ENCODE measurements at regions not wholly inside any gene's neighbourhood (a gene's known extent, or its start where the extent isn't known, plus 50 kb on each side); places are given as distances from the start of the nearest gene placed in this dataset.
"Not testable (repeated sequence)": the region's sequence is repeated elsewhere in the genome, so short reads cannot be mapped to it uniquely, and the experiment has no call there.

GRCh38 chr3:6264036-6264435 is 596.9 kb upstream of the GRM7 start:
- no peak for DNase-seq (ENCODE audit: low read depth in 2 of 2)

DNA sequence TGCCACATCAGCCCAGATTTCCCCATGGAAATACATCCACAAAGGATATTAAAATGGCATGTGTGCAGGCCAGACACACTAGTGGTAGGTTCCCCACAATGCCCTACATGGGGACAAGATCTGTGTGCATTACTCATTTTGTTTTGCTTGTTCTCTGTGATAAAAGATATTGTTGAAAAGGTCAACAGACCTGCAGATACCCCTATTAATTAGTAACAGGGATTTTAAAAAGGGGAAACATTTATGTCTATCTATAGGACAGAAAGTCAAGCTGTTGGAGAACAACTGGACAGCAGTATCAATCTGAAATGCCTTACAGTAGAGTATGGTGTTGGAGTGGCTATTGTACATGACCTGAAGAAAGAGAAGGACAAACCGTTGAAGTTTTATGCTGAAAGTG is 596.0 kb upstream of the GRM7 start:
- no peak for DNase-seq (ENCODE audit: low read depth in 2 of 2)

GRCh38 chr3:6266135-6266534 is 594.8 kb upstream of the GRM7 start:
- no peak for DNase-seq (ENCODE audit: low read depth in 2 of 2)

- no peak for DNase-seq (ENCODE audit: low read depth in 2 of 2)
Measured at GRCh38 chr3:6273878-6274277, 587.0 kb upstream of the GRM7 start.

DNA sequence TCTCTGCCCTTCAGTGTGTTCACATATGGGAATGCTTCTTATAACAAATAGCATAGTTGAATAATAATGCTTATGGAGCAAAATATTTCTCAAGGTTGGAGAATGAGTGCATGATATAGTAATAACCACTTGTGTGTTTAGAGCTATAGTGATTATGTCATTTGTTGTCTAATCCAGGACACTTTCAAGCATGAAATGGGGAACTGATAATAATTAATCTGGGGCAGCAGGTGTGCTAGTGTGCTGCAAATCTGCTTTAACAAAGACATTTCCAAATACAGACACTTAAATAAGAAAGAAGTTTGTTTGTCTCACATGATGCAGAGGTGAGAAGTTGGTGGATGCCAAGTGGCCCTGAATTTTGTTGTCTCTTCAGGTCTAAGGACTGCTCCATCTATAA is 579.3 kb upstream of the GRM7 start:
- no peak for DNase-seq (ENCODE audit: low read depth in 2 of 2)

- no peak for DNase-seq (ENCODE audit: low read depth in 2 of 2)
Measured at GRCh38 chr3:6282918-6283317, 578.0 kb upstream of the GRM7 start.

GRCh38 chr3:6287088-6287875 is 573.6 kb upstream of the GRM7 start:
- no peak for DNase-seq (ENCODE audit: low read depth in 2 of 2)

GRCh38 chr3:6301626-6302025 is 559.3 kb upstream of the GRM7 start:
- DNase-seq (ENCODE audit: low read depth in 2 of 2) = no peak

- no peak for DNase-seq (ENCODE audit: low read depth in 2 of 2)
Measured at GRCh38 chr3:6315906-6316305, 545.0 kb upstream of the GRM7 start.

DNA sequence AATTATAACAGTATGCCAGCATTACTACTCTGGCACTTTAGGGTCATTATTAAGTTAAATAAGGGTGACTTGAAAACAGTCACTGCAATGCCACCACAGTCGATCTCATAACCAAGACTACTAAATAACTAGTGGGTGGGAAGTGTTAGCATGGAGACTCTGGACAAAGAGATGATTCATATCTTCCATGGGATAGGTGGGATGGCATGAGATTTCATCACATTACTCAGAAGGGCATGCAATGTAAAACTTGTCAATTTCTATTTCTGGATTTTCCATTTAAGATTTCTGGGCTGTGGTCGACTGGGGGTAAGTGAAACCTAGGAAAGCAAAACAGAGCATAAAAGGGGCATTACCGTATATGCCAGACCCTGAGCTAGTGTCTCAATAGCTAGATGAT is 538.9 kb upstream of the GRM7 start:
- no peak for DNase-seq (ENCODE audit: low read depth in 2 of 2)

DNA sequence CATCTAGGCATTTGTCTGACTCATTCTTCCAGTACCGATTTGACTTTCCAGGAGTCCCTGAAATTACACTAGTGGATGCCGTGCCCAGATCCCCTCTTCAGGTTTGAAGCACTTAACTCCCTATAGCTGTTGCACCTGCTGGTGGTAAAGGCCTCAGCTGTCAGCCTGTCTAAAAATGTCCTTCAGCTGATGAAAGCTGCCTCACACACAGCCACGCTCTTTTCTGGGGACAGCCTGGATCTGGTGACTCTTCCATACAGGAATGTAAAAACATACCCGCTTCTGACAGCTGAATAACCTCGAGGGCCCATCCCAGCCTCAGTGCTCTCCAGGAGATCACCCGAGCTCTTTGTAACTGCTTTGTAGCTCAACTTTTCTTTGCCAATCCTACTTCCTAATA is 534.1 kb upstream of the GRM7 start:
- no peak for DNase-seq (ENCODE audit: low read depth in 2 of 2)

- DNase-seq (ENCODE audit: low read depth in 2 of 2) = not testable (repeated sequence)
Measured at GRCh38 chr3:6340980-6341325, 520.0 kb upstream of the GRM7 start.

- DNase-seq (ENCODE audit: low read depth in 2 of 2) = no peak
Measured at GRCh38 chr3:6351752-6352151, 509.2 kb upstream of the GRM7 start.

DNA sequence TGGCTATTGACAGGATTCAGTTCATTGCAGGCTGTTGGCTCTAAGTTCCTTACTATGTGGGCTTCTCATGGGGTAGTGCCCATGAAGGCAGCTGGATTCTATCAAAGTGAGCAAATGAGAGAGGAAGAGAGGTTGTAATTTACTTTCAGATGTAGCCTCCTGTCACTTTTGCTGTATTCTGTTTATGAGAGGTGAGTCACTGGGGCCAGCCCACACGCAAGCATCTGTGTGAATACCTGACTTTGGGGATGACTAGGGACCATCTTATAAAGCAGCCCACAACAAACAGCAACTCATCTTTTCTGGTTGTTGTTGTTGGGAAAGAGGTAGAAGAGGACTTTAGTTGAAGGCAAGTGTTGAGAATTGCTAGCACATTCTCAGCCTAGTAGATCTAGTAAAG is 506.3 kb upstream of the GRM7 start:
- no peak for DNase-seq (ENCODE audit: low read depth in 2 of 2)

DNA sequence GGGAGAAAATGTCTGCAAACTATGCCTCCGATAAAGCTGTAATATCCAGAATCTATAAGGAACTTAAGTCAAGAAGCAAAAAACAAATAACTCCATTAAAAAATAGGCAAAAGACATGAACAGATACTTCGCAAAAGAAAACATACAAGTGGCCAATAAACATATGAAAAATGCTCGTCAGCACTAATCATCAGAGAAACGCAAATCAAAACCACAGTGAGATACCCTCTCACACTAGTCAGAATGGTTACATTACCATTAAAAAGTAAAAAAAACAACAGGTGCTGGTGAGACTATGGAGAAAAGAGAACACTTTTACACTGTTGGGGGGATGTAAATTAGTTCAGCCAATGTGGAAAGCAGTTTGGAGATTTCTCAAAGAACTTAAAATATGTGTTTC is 498.5 kb upstream of the GRM7 start:
- DNase-seq (ENCODE audit: low read depth in 2 of 2) = no peak

DNA sequence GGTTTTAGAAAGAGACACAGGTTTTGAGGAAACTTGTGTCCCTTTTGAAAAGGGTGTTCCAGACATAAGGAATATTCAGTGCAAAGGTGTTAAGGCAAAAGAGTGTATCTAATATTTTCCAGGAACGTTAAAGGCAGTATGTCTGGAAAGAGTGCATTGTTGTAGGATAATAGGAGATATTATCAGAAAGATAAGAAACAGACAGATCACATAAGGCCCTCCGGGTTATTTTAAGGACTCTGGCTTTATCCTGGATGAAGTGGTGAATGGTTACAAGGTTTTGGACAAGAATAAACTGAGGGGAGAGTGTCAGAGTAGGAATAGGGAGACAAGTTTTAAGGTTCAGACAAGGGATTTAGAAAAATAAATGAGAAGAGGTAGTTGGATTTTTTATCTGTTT is 493.7 kb upstream of the GRM7 start:
- no peak for DNase-seq (ENCODE audit: low read depth in 2 of 2)

GRCh38 chr3:6392123-6392522 is 468.8 kb upstream of the GRM7 start:
- DNase-seq (ENCODE audit: low read depth in 2 of 2) = no peak

DNA sequence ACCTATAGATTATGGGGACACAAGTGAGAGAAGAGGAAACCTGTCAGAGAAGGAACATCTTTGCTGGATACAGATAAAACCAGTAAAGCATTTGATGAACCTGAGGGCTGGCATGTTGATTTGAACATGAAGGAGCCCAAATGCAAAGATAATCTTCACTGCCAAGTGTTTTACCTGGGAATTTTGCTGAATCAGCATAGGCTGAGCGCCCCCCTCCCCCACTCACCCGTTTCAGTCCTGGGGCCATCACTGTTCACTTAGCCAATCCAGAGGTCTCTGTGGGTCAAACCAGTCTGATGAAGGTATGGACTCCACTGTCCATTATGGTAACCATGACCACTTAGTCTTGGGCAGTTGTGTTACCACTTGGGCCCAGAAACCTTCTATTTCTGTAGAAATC is 466.0 kb upstream of the GRM7 start:
- no peak for DNase-seq (ENCODE audit: low read depth in 2 of 2)

- no peak for DNase-seq (ENCODE audit: low read depth in 2 of 2)
Measured at GRCh38 chr3:6396631-6397030, 464.3 kb upstream of the GRM7 start.

GRCh38 chr3:6402666-6403065 is 458.2 kb upstream of the GRM7 start:
- DNase-seq (ENCODE audit: low read depth in 2 of 2) = not testable (repeated sequence)

DNA sequence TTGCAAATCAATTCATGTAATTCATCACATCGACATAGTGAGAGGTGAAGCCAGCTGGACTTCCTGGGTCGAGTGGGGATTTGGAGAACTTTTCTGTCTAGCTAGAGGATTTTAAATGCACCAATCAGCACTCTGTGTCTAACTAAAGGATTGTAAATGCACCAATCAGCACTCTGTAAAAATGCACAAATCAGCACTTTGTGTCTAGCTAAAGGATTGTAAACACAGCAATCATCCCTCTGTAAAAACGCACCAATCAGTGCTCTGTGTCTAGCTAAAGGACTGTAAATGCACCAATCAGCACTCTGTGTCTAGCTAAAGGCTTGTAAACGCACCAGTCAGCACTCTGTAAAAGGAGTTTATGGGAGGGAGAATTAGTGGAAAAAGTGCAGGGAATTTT is 454.0 kb upstream of the GRM7 start:
- DNase-seq (ENCODE audit: low read depth in 2 of 2) = not testable (repeated sequence)

DNA sequence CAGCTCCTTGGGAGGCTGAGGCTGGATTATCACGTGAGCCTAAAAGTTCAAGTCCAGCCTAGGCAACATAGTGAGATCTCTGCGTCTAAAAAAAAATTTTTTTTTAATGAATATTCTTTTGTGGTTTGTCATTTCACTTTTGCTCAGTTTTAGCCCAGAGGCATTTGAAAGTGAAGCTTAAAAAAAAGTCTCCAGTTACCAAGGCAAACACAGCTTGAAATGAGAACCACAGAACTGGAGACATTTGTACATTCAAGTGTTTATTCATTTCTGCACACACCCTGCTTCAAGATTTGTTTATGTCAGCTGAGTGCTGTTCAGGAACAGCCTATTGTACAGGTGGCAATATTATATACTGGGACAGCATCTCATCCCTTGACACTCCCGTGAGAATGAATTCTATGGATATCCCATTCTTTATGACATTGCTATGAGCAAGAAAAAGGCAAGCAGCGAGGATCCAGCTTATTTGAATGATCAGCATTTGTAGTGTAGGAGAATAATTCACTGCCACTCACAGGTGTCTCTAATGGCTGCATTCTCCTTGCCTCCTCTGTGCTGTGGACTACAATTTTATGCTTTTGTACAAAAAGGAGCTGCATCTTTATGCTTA is 444.8 kb upstream of the GRM7 start:
- DNase-seq (ENCODE audit: low read depth in 2 of 2) = no peak

DNA sequence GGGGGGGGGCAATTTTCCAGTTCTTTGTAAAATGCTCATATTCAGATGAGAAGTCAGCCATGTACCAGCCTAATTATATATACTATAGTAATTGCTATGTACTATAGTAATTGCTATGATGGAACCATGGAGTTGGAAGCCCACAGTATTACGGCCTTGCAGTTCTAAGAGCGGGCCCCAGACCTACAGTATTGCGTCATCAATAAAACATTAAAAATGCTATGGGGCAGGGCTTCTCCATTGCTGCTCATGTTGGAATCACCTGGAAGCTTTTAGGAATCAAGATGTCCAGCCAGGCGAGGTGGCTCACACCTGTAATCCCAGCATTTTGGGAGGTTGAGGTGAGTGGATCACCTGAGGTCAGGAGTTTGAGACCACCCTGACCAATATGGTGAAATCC is 443.7 kb upstream of the GRM7 start:
- DNase-seq (ENCODE audit: low read depth in 2 of 2) = no peak

DNA sequence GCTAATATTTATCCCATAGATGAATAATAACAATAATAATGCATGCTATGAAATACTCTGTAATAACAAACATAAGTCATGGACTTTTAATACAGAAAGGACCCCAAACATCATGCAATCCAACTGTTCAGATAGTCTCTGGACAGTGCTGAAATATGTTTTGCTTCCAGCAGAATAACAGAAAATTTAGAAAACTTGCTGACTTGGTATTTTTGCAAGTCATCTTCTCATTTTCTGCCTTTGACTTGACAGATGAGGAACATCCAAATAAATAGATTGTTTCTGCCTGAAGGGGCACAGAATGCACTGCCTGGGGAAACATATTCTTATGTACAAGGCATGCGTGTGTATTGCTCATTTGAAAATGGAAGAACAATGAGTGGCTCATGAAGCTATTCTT is 442.4 kb upstream of the GRM7 start:
- no peak for DNase-seq (ENCODE audit: low read depth in 2 of 2)

Data from stimulated activated CD4-positive, alpha-beta T cell treated with anti-CD3 and anti-CD28 coated beads, Interleukin-4, amount 100 ng/mL, for 48 hours (primary cell).